Progenitor cell of endocrine pancreas (in vitro differentiated cells): ENCODE measurements at regions not wholly inside any gene's neighbourhood (a gene's known extent, or its start where the extent isn't known, plus 50 kb on each side); places are given as distances from the start of the nearest gene placed in this dataset.
"Not testable (repeated sequence)": the region's sequence is repeated elsewhere in the genome, so short reads cannot be mapped to it uniquely, and the experiment has no call there.

Experiments
- DNase-seq: peaks from one replicate; pipeline ENCODE4 v3.0.0; 2021; ENCODE audit warnings: low spot score; ENCODE audit not compliant: unreplicated experiment
- H3K27ac Mint-ChIP-seq: 2 replicates; pipeline ENCODE4 v1.8.0; 2021; ENCODE audit warnings: mild to moderate bottlenecking, moderate library complexity, mixed read lengths
- H3K27me3 Mint-ChIP-seq: 2 replicates; pipeline ENCODE4 v1.8.0; 2021; ENCODE audit warnings: mixed read lengths
- H3K36me3 Mint-ChIP-seq: 2 replicates; pipeline ENCODE4 v1.8.0; 2022; ENCODE audit warnings: mixed read lengths; ENCODE audit not compliant: insufficient read depth
- H3K4me1 Mint-ChIP-seq: 2 replicates; pipeline ENCODE4 v1.8.0; 2021; ENCODE audit warnings: low read depth, mixed read lengths
- H3K4me3 Mint-ChIP-seq: 2 replicates; pipeline ENCODE4 v1.8.0; 2021; ENCODE audit warnings: low read depth, mild to moderate bottlenecking, moderate library complexity, mixed read lengths
- H3K9me3 Mint-ChIP-seq: 2 replicates; pipeline ENCODE4 v1.8.0; 2021; ENCODE audit warnings: low read depth, mixed read lengths
- CTCF ChIP-seq: fragments of 200-600 bp; sonication (generic); IDR thresholded peaks from one replicate; pipeline ENCODE4 v1.5.0; 2021; ENCODE audit warnings: antibody characterized with exemption, mild to moderate bottlenecking; ENCODE audit not compliant: unreplicated experiment

DNA sequence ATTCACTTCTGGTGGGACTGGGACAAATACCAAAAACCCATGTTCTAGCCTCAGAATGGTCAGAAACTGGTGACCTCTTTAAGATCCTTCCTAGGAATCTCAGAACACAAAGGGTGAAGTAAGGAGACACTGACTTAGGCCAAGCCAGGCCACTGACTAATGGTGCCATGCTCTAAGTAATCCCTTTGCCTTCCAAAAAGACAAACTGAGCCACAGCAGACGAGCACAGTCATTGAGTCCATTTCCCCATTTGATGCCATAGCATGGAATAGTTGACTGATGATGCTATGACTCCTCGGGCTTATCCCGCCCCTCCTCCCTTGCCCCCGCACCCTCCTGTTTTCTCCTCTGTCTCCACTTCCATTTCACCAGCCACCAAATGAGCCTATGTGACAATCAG lies 145.8 kb upstream of the ZNF648 start:
- Mint-ChIP-seq H3K27me3 (no peaks in the 10 kb centered on the region), H3K27ac (no peak overlapping the region)

DNA sequence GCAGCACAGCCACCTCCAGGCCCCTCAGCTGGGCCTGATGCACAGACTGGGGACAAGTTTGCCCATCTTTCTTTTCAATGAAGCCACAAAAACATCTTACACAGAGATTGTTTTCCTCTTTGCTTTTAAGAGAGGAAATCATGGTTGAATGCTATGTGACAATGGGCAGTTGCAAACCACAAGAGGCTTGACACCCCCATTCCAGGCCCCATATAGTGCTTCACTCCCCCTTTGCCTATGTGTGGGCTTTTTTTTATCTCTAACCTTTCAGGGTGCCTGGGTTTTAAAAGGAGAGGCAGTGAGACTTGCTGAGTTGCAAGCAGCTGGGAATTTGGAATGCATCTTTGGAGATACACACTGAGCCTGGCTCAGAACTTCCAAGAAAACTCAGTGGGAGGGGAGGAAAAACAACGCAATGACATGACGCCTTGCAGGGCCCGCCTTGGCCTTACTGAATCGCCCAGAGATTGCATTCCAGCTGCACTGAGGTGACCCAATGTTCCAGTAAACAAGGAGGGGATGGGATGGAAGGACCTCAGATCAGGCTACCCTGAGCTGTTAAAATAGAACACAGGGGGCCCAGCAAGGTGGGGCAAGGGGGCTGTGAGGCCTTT lies 145.2 kb upstream of the ZNF648 start:
- no peak overlapping the region for H3K4me3 Mint-ChIP-seq
- H3K36me3 Mint-ChIP-seq = no peaks in the 10 kb centered on the region
- no peaks in the 10 kb centered on the region for H3K9me3 Mint-ChIP-seq
- no peak for DNase-seq
- no peak overlapping the region for H3K27ac Mint-ChIP-seq
- H3K27me3 Mint-ChIP-seq = no peaks in the 10 kb centered on the region
- TF ChIP-seq CTCF = no peak
- H3K4me1 Mint-ChIP-seq = peaks cover 23% of the 10 kb centered on the region

More for the DNA sequence above, 145.8 kb upstream of the ZNF648 start:
- TF ChIP-seq CTCF = no peak
- DNase-seq = no peak
- Mint-ChIP-seq H3K4me1 (peaks cover 18% of the 10 kb centered on the region), H3K4me3 (no peak overlapping the region), H3K9me3 (no peaks in the 10 kb centered on the region), H3K36me3 (no peaks in the 10 kb centered on the region)

DNA sequence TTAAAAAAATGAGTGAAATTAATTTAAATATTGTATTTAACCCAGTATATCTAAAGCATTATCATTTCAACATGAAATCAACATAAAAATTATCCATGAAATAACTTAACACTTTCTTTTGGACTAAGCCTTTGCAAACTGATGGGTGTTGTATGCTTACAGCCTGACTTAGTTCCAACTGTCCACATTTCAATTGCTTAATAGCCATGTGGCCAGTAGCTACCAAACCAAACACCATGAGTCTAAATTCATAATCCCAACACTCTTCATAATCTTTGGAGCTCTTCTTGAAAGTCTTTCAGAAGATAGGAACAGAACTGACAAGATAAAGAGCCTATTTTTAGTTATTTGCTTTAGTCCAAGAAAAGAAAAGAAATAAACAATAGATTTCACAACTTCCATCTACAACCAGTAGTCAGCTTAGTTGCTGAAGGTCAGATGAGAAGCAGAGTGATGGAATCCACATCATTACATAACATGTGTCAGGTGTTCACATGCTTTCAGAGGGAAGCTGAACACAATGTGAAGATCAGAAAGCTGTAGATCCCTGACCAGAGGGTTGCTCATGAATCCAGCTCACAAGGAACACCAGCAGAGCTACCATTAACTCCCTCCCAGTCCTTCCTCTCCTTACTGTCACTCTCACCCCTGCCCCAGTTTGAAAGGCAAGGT lies 144.0 kb upstream of the ZNF648 start:
- Mint-ChIP-seq H3K36me3 (no peaks in the 10 kb centered on the region), H3K4me1 (peaks cover 31% of the 10 kb centered on the region), H3K9me3 (no peaks in the 10 kb centered on the region), H3K27me3 (no peaks in the 10 kb centered on the region), H3K27ac (no peak overlapping the region), H3K4me3 (no peak overlapping the region)
- no peak for DNase-seq
- TF ChIP-seq CTCF = no peak

GRCh38 chr1:182203191-182203875 lies 141.8 kb upstream of the ZNF648 start:
- no peak for TF ChIP-seq CTCF
- H3K9me3 Mint-ChIP-seq = peaks cover 4% of the 10 kb centered on the region
- no peak for DNase-seq
- H3K27me3 Mint-ChIP-seq = no peaks in the 10 kb centered on the region
- peaks cover 38% of the 10 kb centered on the region for H3K4me1 Mint-ChIP-seq
- no peak overlapping the region for H3K27ac Mint-ChIP-seq
- no peak overlapping the region for H3K4me3 Mint-ChIP-seq
- no peaks in the 10 kb centered on the region for H3K36me3 Mint-ChIP-seq

- not testable (repeated sequence) for H3K36me3 Mint-ChIP-seq, DNase-seq, H3K4me3 Mint-ChIP-seq, H3K9me3 Mint-ChIP-seq, H3K27ac Mint-ChIP-seq, H3K27me3 Mint-ChIP-seq
- H3K4me1 Mint-ChIP-seq = peaks cover 39% of the 10 kb centered on the region
These were observed 140.0 kb upstream of the ZNF648 start for GRCh38 chr1:182201490-182201889.
